OCI-LY1 (cell line): ENCODE measurements at regions not wholly inside any gene's neighbourhood (a gene's known extent, or its start where the extent isn't known, plus 50 kb on each side); places are given as distances from the start of the nearest gene placed in this dataset.

Experiments
- EZH2 ChIP-seq: fragments of 200-600 bp; sonication (generic), shearing (Covaris generic); IDR thresholded peaks from 2 replicates; pipeline ENCODE4 v1.8.0; 2017; ENCODE audit warnings: borderline replicate concordance, mixed run types, mild to moderate bottlenecking, antibody characterized with exemption, low read length, moderate library complexity, mixed read lengths
- TF ChIP-seq, protein P1 (sequence below): fragments of 200-600 bp; sonication (generic), shearing (Covaris generic); IDR thresholded peaks from 2 replicates; pipeline ENCODE4 v1.5.1; 2017; ENCODE audit warnings: mild to moderate bottlenecking, antibody characterized with exemption, low read length, moderate library complexity, mixed read lengths

DNA sequence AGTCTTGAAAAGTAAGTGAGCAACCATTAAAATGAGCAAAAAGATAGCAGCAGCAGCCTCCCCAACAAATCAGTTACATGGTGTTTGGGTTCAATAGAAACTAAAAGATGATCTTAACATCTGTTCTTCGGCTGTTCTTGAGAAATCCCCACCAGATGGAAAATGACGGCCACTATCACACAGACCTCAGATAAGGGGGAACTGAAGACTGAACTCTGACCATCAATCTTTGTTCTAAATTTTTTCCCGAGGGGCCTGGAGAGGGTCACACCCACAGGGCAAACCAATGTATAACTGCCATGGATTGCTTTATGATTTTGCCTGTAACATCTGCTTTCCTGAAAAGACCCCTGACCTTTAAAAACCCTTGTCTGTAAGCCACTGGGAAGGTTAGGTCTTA lies 624.8 kb upstream of the KIRREL3 start:
- TF ChIP-seq, protein P1, sequence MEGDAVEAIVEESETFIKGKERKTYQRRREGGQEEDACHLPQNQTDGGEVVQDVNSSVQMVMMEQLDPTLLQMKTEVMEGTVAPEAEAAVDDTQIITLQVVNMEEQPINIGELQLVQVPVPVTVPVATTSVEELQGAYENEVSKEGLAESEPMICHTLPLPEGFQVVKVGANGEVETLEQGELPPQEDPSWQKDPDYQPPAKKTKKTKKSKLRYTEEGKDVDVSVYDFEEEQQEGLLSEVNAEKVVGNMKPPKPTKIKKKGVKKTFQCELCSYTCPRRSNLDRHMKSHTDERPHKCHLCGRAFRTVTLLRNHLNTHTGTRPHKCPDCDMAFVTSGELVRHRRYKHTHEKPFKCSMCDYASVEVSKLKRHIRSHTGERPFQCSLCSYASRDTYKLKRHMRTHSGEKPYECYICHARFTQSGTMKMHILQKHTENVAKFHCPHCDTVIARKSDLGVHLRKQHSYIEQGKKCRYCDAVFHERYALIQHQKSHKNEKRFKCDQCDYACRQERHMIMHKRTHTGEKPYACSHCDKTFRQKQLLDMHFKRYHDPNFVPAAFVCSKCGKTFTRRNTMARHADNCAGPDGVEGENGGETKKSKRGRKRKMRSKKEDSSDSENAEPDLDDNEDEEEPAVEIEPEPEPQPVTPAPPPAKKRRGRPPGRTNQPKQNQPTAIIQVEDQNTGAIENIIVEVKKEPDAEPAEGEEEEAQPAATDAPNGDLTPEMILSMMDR: no peak
- no peak for TF ChIP-seq EZH2
